Erythroblast (primary cell): ENCODE measurements at regions not wholly inside any gene's neighbourhood (a gene's known extent, or its start where the extent isn't known, plus 50 kb on each side); places are given as distances from the start of the nearest gene placed in this dataset.

ENCODE experiments used
- GATA1 ChIP-seq: IDR thresholded peaks from 2 replicates; pipeline ENCODE4 v1.6.1; 2011; ENCODE audit warnings: low read depth, mild to moderate bottlenecking, control low read depth, low read length, moderate library complexity
- POLR2A ChIP-seq: IDR thresholded peaks from 2 replicates; pipeline ENCODE4 v1.6.1; 2011; ENCODE audit warnings: mild to moderate bottlenecking, low read length

DNA sequence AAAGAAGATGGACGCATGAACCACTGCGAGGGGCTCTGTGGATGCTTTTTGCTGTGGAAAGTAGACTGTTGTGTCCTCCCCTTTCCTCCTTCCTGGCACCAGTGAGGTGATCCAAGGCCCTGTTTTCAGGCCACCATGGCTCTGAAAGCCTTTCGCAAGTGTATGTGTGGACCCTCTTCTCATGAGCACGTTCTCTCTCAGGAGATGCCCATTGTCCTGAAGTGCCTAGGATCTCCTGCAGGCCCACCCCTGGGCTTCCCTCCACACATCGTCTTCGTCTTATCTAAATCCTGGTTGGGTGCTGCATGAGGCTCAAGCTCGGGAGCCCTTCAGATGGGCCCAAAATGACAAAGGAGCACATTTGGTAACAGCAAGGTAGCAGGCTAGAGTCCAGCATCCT, 188.2 kb downstream of the PTPN20 start:
- TF ChIP-seq POLR2A, result no peak
- TF ChIP-seq GATA1, result no peak
